ENCODE measurements at regions not wholly inside any gene's neighbourhood (a gene's known extent, or its start where the extent isn't known, plus 50 kb on each side); places are given as distances from the start of the nearest gene placed in this dataset.

DNA sequence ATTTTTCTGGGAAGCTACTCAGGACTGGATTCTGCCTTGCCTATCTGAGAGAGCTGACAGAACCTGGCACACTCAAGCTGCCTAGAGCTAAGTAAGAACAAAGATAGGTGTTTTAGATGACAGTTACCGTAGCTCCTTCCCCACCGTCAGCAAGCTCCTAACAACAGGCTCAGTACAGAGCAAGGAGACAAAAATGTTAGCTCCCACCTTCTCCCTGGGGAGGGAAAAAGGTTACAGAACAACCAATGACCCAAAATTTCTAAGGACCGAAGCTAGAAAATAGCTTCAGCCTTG lies 1058.2 kb upstream of the PCDH20 start:
- H3K4me2 ChIP-seq (ENCODE audit: low read depth, low read length, poor library complexity, severe bottlenecking) = no peak overlapping the region
- TF ChIP-seq EZH2phosphoT487 (conservative IDR thresholded peaks at IDR 0.05; ENCODE audit: low read length) = no peak
- no peak for TF ChIP-seq CTCF (IDR thresholded peaks at IDR 0.05; ENCODE audit: insufficient read depth, low read length, poor library complexity, severe bottlenecking)
- no peaks in the 10 kb centered on the region for H3K79me2 ChIP-seq (ENCODE audit: insufficient read depth, low read length)
- H3K27me3 ChIP-seq (ENCODE audit: low read length) = no peaks in the 10 kb centered on the region
- H3K9ac ChIP-seq (ENCODE audit: low read length) = no peak overlapping the region
- no peak overlapping the region for H3K27ac ChIP-seq (ENCODE audit: low read depth, low read length)
- no peaks in the 10 kb centered on the region for H3F3A ChIP-seq (ENCODE audit: insufficient read depth)
- no peaks in the 10 kb centered on the region for H3K9me2 ChIP-seq (replicated peaks; ENCODE audit: insufficient read depth, low read length)
- H3K36me3 ChIP-seq (ENCODE audit: low read length) = no peaks in the 10 kb centered on the region
- peaks cover 17% of the 10 kb centered on the region; the same call in 1 of the 2 replicates for H3K9me3 ChIP-seq (ENCODE audit: insufficient read depth, low read length)
- H2AFZ ChIP-seq (ENCODE audit: low read depth, low read length, severe bottlenecking) = peak overlapping the region; percentile 13
- no peaks in the 10 kb centered on the region for H4K20me1 ChIP-seq (ENCODE audit: low read depth, low read length)
- no peak overlapping the region for H3K4me3 ChIP-seq (ENCODE audit: insufficient read depth, low read length, poor library complexity, severe bottlenecking)

GRCh38 chr13:62473190-62473943 lies 1057.7 kb upstream of the PCDH20 start:
- Histone ChIP-seq H3K4me3 (ENCODE audit: insufficient read depth, low read length, poor library complexity, severe bottlenecking) (no peak overlapping the region), H4K20me1 (ENCODE audit: low read depth, low read length) (no peaks in the 10 kb centered on the region), H3K9me3 (ENCODE audit: insufficient read depth, low read length) (peaks cover 17% of the 10 kb centered on the region; the same call in 1 of the 2 replicates), H3K9ac (ENCODE audit: low read length) (no peak overlapping the region), H3F3A (ENCODE audit: insufficient read depth) (no peaks in the 10 kb centered on the region), H3K4me2 (ENCODE audit: low read depth, low read length, poor library complexity, severe bottlenecking) (no peak overlapping the region), H3K9me2 (replicated peaks; ENCODE audit: insufficient read depth, low read length) (no peaks in the 10 kb centered on the region), H3K79me2 (ENCODE audit: insufficient read depth, low read length) (no peaks in the 10 kb centered on the region), H3K27me3 (ENCODE audit: low read length) (no peaks in the 10 kb centered on the region), H3K36me3 (ENCODE audit: low read length) (no peaks in the 10 kb centered on the region), H2AFZ (ENCODE audit: low read depth, low read length, severe bottlenecking) (no peak overlapping the region), H3K27ac (ENCODE audit: low read depth, low read length) (no peak overlapping the region)
- no peak for TF ChIP-seq CTCF (IDR thresholded peaks at IDR 0.05; ENCODE audit: insufficient read depth, low read length, poor library complexity, severe bottlenecking)
- TF ChIP-seq EZH2phosphoT487 (conservative IDR thresholded peaks at IDR 0.05; ENCODE audit: low read length) = no peak

DNA sequence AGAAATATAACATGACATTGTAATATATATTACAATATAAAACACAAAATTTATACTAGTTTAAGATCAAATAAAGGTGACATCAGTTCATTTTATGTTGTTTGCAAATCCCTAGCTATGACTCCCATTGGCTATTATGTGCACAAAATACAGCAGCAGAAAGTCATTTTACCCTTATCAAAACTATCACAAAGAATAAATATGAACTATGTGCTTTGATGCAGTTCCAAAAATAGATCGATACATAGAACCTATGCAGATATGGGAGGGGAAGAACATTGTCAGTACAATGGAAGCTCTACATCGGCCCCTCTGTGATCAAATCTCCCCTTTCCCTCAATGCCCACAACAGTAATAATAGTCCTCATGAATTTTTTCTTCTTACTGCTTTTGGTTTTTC lies 1038.1 kb upstream of the PCDH20 start:
- Histone ChIP-seq H3K9me3 (ENCODE audit: insufficient read depth, low read length) (no peaks in the 10 kb centered on the region), H3K79me2 (ENCODE audit: insufficient read depth, low read length) (no peaks in the 10 kb centered on the region), H3K9me2 (replicated peaks; ENCODE audit: insufficient read depth, low read length) (no peaks in the 10 kb centered on the region), H3K4me3 (ENCODE audit: insufficient read depth, low read length, poor library complexity, severe bottlenecking) (no peak overlapping the region), H3K36me3 (ENCODE audit: low read length) (no peaks in the 10 kb centered on the region), H3K27me3 (ENCODE audit: low read length) (no peaks in the 10 kb centered on the region), H4K20me1 (ENCODE audit: low read depth, low read length) (no peaks in the 10 kb centered on the region), H3K9ac (ENCODE audit: low read length) (no peak overlapping the region), H3F3A (ENCODE audit: insufficient read depth) (no peaks in the 10 kb centered on the region), H3K4me2 (ENCODE audit: low read depth, low read length, poor library complexity, severe bottlenecking) (no peak overlapping the region), H2AFZ (ENCODE audit: low read depth, low read length, severe bottlenecking) (peak overlapping the region; percentile 56), H3K27ac (ENCODE audit: low read depth, low read length) (no peak overlapping the region)
- TF ChIP-seq CTCF (IDR thresholded peaks at IDR 0.05; ENCODE audit: insufficient read depth, low read length, poor library complexity, severe bottlenecking) = no peak
- no peak for TF ChIP-seq EZH2phosphoT487 (conservative IDR thresholded peaks at IDR 0.05; ENCODE audit: low read length)

Data from SU-DHL-6 (cell line).